ENCODE measurements at regions not wholly inside any gene's neighbourhood (a gene's known extent, or its start where the extent isn't known, plus 50 kb on each side); places are given as distances from the start of the nearest gene placed in this dataset.

DNA sequence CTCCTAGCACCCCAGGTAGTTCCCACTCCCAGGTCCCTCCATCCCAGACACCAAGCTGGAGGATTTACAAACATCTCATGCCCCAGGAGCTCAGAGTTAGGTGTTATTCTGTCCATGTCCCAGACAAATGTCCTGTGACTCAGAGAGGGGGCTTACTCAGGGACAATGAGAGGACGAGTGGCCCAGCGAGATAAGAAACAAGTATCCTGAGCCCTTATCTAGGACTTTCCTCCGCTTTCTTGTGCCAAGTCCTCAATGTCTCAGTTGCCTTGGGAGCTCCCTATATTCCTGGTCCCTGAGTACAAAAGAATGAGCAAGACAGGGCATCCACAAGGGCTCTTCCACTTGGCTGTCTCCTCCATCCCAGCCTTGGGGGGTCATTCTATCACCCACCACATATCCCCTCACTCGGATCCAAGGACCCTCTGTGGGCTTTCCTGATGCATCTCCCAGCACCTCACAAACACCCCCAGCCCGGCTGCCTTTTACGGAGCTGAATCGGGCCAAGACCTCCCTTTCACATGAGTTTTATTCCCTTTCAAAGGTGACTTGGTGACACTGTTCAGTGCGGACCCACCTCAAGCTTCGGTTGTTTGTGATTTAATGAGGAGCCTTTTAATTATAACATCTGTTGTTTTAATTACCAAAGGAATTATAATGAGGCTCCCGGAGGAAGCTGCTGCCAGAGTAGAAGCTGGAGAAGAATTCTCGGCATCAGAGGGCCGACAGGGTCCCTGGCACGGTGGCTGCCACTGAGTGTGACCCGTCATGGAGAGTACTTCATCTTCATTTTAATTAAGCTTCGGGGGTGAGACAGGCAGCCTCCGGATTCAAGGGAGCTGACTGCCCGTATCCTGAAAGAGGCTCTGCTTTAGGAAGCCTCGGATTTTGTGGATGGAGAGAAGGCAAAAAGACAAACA lies 121.5 kb downstream of the WSCD1 start:
- DNase-seq (ENCODE audit: extremely low spot score): no peak
- Histone ChIP-seq H3K4me3 (no peak overlapping the region), H3K4me1 (no peaks in the 10 kb centered on the region), H3K27ac (replicated peaks in 1 of 4) (no peak overlapping the region), H3K27me3 (peaks cover 0 to 29% (median 0%) of the 10 kb centered on the region in 4 donors), H3K36me3 (no peaks in the 10 kb centered on the region), H3K9me3 (peaks cover 0 to 2% (median 0%) of the 10 kb centered on the region in 4 donors)
- WGBS: 71% methylated on average over 17 of the region's 18 CpGs
- TF ChIP-seq POLR2A (IDR thresholded peaks at IDR 0.05; ENCODE audit: low read depth): no peak
- TF ChIP-seq, protein P1, sequence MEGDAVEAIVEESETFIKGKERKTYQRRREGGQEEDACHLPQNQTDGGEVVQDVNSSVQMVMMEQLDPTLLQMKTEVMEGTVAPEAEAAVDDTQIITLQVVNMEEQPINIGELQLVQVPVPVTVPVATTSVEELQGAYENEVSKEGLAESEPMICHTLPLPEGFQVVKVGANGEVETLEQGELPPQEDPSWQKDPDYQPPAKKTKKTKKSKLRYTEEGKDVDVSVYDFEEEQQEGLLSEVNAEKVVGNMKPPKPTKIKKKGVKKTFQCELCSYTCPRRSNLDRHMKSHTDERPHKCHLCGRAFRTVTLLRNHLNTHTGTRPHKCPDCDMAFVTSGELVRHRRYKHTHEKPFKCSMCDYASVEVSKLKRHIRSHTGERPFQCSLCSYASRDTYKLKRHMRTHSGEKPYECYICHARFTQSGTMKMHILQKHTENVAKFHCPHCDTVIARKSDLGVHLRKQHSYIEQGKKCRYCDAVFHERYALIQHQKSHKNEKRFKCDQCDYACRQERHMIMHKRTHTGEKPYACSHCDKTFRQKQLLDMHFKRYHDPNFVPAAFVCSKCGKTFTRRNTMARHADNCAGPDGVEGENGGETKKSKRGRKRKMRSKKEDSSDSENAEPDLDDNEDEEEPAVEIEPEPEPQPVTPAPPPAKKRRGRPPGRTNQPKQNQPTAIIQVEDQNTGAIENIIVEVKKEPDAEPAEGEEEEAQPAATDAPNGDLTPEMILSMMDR (IDR thresholded peaks at IDR 0.05): no peak
- TF ChIP-seq POLR2AphosphoS5 (IDR thresholded peaks at IDR 0.05): no peak
- TF ChIP-seq EP300 (IDR thresholded peaks at IDR 0.05): no peak
- intact Hi-C loops (cut with DNase I): no loop called here

DNA sequence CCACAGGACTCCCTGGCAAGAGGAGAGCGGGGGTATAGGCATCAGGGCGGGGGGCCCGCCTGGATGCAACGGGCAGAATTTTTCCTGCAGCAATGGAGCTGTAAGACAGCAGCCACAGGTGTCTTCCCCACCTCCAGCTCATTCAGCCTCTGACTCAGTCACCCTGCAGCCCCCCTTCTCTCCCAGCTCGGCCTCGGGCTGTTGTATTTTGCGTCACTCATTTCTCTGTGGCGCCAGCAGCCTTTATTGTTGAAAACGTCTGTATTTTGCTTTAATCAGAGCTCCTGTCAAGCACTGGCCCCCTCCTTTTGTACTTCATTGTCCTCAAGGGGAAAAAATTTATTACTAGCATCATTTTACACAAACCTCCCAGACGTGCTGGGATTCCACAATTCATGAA lies 117.7 kb downstream of the WSCD1 start:
- Histone ChIP-seq H3K4me3 (no peak overlapping the region), H3K27ac (replicated peaks in 1 of 4) (no peak overlapping the region), H3K36me3 (no peaks in the 10 kb centered on the region), H3K9me3 (peaks cover 0 to 5% (median 0%) of the 10 kb centered on the region in 4 donors), H3K27me3 (peaks cover 0 to 29% (median 0%) of the 10 kb centered on the region in 4 donors), H3K4me1 (no peaks in the 10 kb centered on the region)
- no peak for DNase-seq (ENCODE audit: extremely low spot score)
- WGBS: 41% methylated on average over 9 of the region's 10 CpGs
- intact Hi-C loops (cut with DNase I): no loop called here
- TF ChIP-seq POLR2A (IDR thresholded peaks at IDR 0.05; ENCODE audit: low read depth): no peak
- TF ChIP-seq, protein P1 (IDR thresholded peaks at IDR 0.05): no peak
- no peak for TF ChIP-seq POLR2AphosphoS5 (IDR thresholded peaks at IDR 0.05)
- TF ChIP-seq EP300 (IDR thresholded peaks at IDR 0.05): no peak

DNA sequence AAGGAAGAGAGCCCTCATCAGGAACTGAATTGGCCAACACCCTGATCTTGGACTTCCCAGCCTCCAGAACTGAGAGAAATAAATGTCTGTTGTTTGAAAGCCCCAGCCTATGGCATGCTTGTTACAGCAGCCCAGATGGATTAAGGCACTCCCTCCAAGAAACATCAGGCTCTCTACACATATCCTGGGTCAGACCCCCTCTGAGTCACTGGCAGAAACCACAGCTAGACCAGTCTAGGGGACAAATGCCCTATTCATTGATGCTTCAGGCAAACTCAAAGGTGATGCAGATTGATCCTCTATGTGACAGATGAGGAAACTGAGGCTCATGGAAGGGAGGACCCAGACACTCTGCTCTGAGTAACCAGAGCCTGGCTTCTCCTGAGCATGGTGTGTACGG lies 116.8 kb downstream of the WSCD1 start:
- Histone ChIP-seq H3K9me3 (peaks cover 0 to 5% (median 0%) of the 10 kb centered on the region in 4 donors), H3K4me1 (no peaks in the 10 kb centered on the region), H3K27me3 (peaks cover 0 to 29% (median 0%) of the 10 kb centered on the region in 4 donors), H3K27ac (replicated peaks in 1 of 4) (no peak overlapping the region), H3K36me3 (no peaks in the 10 kb centered on the region), H3K4me3 (no peak overlapping the region)
- 73% methylated on average over 1 of the region's 1 CpG for WGBS
- intact Hi-C loops (cut with DNase I): no loop called here
- no peak for TF ChIP-seq POLR2A (IDR thresholded peaks at IDR 0.05; ENCODE audit: low read depth)
- TF ChIP-seq, protein P1 (IDR thresholded peaks at IDR 0.05): no peak
- TF ChIP-seq EP300 (IDR thresholded peaks at IDR 0.05): no peak
- no peak for TF ChIP-seq POLR2AphosphoS5 (IDR thresholded peaks at IDR 0.05)
- DNase-seq (ENCODE audit: extremely low spot score): no peak

DNA sequence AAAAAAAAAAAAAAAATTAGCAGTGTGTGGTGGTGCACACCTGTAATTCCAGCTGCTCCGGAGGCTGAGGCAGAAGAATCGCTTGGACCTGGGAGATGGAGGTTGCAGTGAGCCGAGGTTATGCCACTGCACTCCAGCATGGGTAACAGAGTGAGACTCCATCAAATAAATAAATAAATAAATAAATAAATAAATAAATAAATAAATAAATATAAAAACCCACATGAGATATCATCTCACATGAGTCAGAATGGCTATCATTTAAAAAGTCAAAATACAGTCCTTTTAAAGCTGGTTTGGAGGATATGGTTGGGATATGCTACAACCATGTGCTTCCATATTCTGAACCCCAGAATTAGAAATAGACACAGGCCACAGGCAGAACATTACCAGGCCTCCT lies 114.3 kb downstream of the WSCD1 start:
- 94% methylated on average over 3 of the region's 3 CpGs for WGBS
- Histone ChIP-seq H3K4me1 (no peaks in the 10 kb centered on the region), H3K4me3 (no peak overlapping the region), H3K36me3 (no peaks in the 10 kb centered on the region), H3K9me3 (peaks cover 0 to 5% (median 0%) of the 10 kb centered on the region in 4 donors), H3K27ac (replicated peaks in 1 of 4) (no peak overlapping the region), H3K27me3 (peaks cover 0 to 21% (median 0%) of the 10 kb centered on the region in 4 donors)
- intact Hi-C loops (cut with DNase I): no loop called here
- DNase-seq (ENCODE audit: extremely low spot score): no peak
- TF ChIP-seq, protein P1 (IDR thresholded peaks at IDR 0.05): no peak
- no peak for TF ChIP-seq EP300 (IDR thresholded peaks at IDR 0.05)
- no peak for TF ChIP-seq POLR2A (IDR thresholded peaks at IDR 0.05; ENCODE audit: low read depth)
- no peak for TF ChIP-seq POLR2AphosphoS5 (IDR thresholded peaks at IDR 0.05)

Measured in esophagus muscularis mucosa (tissue), 4 donors.